Stomach (tissue), 8 donors: ENCODE measurements at regions not wholly inside any gene's neighbourhood (a gene's known extent, or its start where the extent isn't known, plus 50 kb on each side); places are given as distances from the start of the nearest gene placed in this dataset.

Source experiments
- DNase-seq, 2 donors: peaks; one replicate each; pipeline versions ENCODE4 v3.0.0 to v3.0.0-alpha.2; 2013 to 2019
- H3K27ac ChIP-seq, 5 donors: fragments of 200-600 bp in 4 of 5; sonication (generic) in 4 of 5; one replicate each; pipeline ENCODE4 v1.5.1; 2013 to 2019; ENCODE audit warnings: mild to moderate bottlenecking in 1 of 5, moderate library complexity in 1 of 5
- H3K27me3 ChIP-seq, 3 donors: fragments of 200-600 bp; sonication (generic); one replicate each; pipeline ENCODE4 v1.5.1; 2017 to 2019; ENCODE audit warnings: mixed run types in 1 of 3
- H3K36me3 ChIP-seq, 4 donors: fragments of 200-600 bp; sonication (generic); 1 replicate in 3 of 4; 2 replicates in 1 of 4; pipeline ENCODE4 v1.5.1; 2016 to 2019
- H3K4me1 ChIP-seq, 4 donors: fragments of 200-600 bp; sonication (generic); one replicate each; pipeline ENCODE4 v1.5.1; 2016 to 2019
- H3K4me3 ChIP-seq, 4 donors: fragments of 200-600 bp; sonication (generic) in 3 of 4; one replicate each; pipeline ENCODE4 v1.5.1; 2016 to 2019; ENCODE audit warnings: mild to moderate bottlenecking in 1 of 4
- H3K9me3 ChIP-seq, 4 donors: fragments of 200-600 bp; sonication (generic); one replicate each; pipeline ENCODE4 v1.5.1; 2016 to 2019
- CTCF ChIP-seq, 7 experiments: fragments of 450-650 bp in 4 of 7; fragments of 200-600 bp in 3 of 7; sonication (generic) in 3 of 7; IDR thresholded peaks; one replicate each; pipeline ENCODE4 v1.5.1; 2016 to 2019; ENCODE audit warnings: antibody characterized with exemption in 7 of 7, control low read depth in 2 of 7, mild to moderate bottlenecking in 1 of 7
- EP300 ChIP-seq: sonication (generic); formaldehyde crosslinking; IDR thresholded peaks from one replicate; pipeline ENCODE4 v1.6.1; 2017; ENCODE audit warnings: antibody characterized with exemption
- POLR2A ChIP-seq, 4 donors: fragments of 450-650 bp; IDR thresholded peaks; one replicate each; pipeline ENCODE4 v1.6.1; 2016; ENCODE audit warnings: antibody characterized with exemption in 4 of 4, control low read depth in 2 of 4, mild to moderate bottlenecking in 1 of 4, moderate library complexity in 1 of 4
- POLR2AphosphoS5 ChIP-seq, 3 donors: sonication (generic); formaldehyde crosslinking; IDR thresholded peaks; one replicate each; pipeline ENCODE4 v1.6.1; 2016; ENCODE audit warnings: antibody characterized with exemption in 3 of 3
- WGBS, 5 donors: extraction: QIAGEN DNeasy Blood & Tissue Kit in 3 of 5; methylation state at CpG; one replicate each; pipeline versions ENCODE4 v1.1.5 to v1.1.7; 2013 to 2018; 5-methylcytosine and 5-hydroxymethylcytosine counted together
- intact Hi-C: fragments of 100-400 bp; cut with DNase I; formaldehyde crosslinking; loops from one replicate; pipeline ENCODE4 v1.15.1; 2023; ENCODE audit warnings: low total_unique reads
- donor health status: healthy with polysubstance abuse.
- donor health status: Bipolar disorder and iron deficiency.
- donor health status: healthy.

- Histone ChIP-seq H3K4me3 (no peak overlapping the region), H3K4me1 (no peaks in the 10 kb centered on the region), H3K36me3 (no peaks in the 10 kb centered on the region), H3K27ac (no peak overlapping the region), H3K27me3 (no peaks in the 10 kb centered on the region), H3K9me3 (no peaks in the 10 kb centered on the region)
- DNase-seq = peak in 1 of 2 donors; percentile 13
- WGBS, 5 donors = 44 to 62% (median 46%) methylated on average over 7 to 8 of the region's 8 CpGs
- TF ChIP-seq POLR2A (IDR thresholded peaks at IDR 0.05) (no peak), EP300 (no peak), POLR2AphosphoS5 (IDR thresholded peaks at IDR 0.05) (no peak), CTCF (IDR thresholded peaks at IDR 0.05) (no peak)
- intact Hi-C loops = no loop called here
Observed at GRCh38 chr4:56731857-56732256, 50.8 kb upstream of the HOPX start.
